ENCODE measurements at regions not wholly inside any gene's neighbourhood (a gene's known extent, or its start where the extent isn't known, plus 50 kb on each side); places are given as distances from the start of the nearest gene placed in this dataset.

GRCh38 chr17:409308-409847, 56.8 kb upstream of the RPH3AL start (continued):
- peak; percentile 24; the same call in 1 of the 2 replicates for TF ChIP-seq ZNF619 (CRISPR knock-in tag; IDR thresholded peaks at IDR 0.05)
- 0 out of 2 replicates have a peak, but pooled peaks have one; percentile 22 for TF ChIP-seq RXRA (CRISPR knock-in tag; IDR thresholded peaks at IDR 0.05)
- 0 out of 2 replicates have a peak, but pooled peaks have one; percentile 17 for TF ChIP-seq ZNF704 (CRISPR knock-in tag; IDR thresholded peaks at IDR 0.05; ENCODE audit: borderline replicate concordance)
- TF ChIP-seq ZNF350 (CRISPR knock-in tag; IDR thresholded peaks at IDR 0.05; ENCODE audit: borderline replicate concordance, low read depth): peak; percentile 56
- no peak for TF ChIP-seq THAP9 (CRISPR knock-in tag; IDR thresholded peaks at IDR 0.05; ENCODE audit: borderline replicate concordance)
- TF ChIP-seq GATAD1 (CRISPR knock-in tag; IDR thresholded peaks at IDR 0.05): no peak; the same call in 1 of the 2 replicates
- no peak for TF ChIP-seq ZNF543 (CRISPR knock-in tag; IDR thresholded peaks at IDR 0.05)
- no peak for TF ChIP-seq MBD4 (IDR thresholded peaks at IDR 0.05; ENCODE audit: borderline replicate concordance, low read length)
- no peak for TF ChIP-seq ETV6 (CRISPR knock-in tag; conservative IDR thresholded peaks at IDR 0.05)
- TF ChIP-seq ZNF512 (CRISPR knock-in tag; IDR thresholded peaks at IDR 0.05): 0 out of 2 replicates have a peak, but pooled peaks have one; percentile 27
- 0 out of 2 replicates have a peak, but pooled peaks have one; percentile 14 for TF ChIP-seq ISL2 (CRISPR knock-in tag; IDR thresholded peaks at IDR 0.05)
- 0 out of 2 replicates have a peak, but pooled peaks have one; percentile 32 for TF ChIP-seq MEIS2 (CRISPR knock-in tag; IDR thresholded peaks at IDR 0.05)
- no peak for TF ChIP-seq FOXK2 (IDR thresholded peaks at IDR 0.05)
- TF ChIP-seq ZBTB38 (CRISPR knock-in tag; IDR thresholded peaks at IDR 0.05): peak; percentile 98
- TF ChIP-seq SP5 (CRISPR knock-in tag; IDR thresholded peaks at IDR 0.05; ENCODE audit: borderline replicate concordance, low read depth): no peak
- no peak for TF ChIP-seq ZNF136 (CRISPR knock-in tag; IDR thresholded peaks at IDR 0.05; ENCODE audit: low read depth)
- no peak for TF ChIP-seq CTCF (CRISPR knock-in tag; IDR thresholded peaks at IDR 0.05)
- TF ChIP-seq PHF5A (CRISPR knock-in tag; IDR thresholded peaks at IDR 0.05; ENCODE audit: low read depth, unreplicated experiment): no peak
- TF ChIP-seq ZNF10 (CRISPR knock-in tag; IDR thresholded peaks at IDR 0.05; ENCODE audit: borderline replicate concordance, low read depth): no peak
- 0 out of 2 replicates have a peak, but pooled peaks have one; percentile 8 for TF ChIP-seq BRD4 (CRISPR knock-in tag; IDR thresholded peaks at IDR 0.05)
- TF ChIP-seq RFX3 (CRISPR knock-in tag; IDR thresholded peaks at IDR 0.05): no peak
- TF ChIP-seq ZNF75D (CRISPR knock-in tag; IDR thresholded peaks at IDR 0.05; ENCODE audit: borderline replicate concordance): no peak

All from HepG2 (cell line).